ENCODE measurements at regions not wholly inside any gene's neighbourhood (a gene's known extent, or its start where the extent isn't known, plus 50 kb on each side); places are given as distances from the start of the nearest gene placed in this dataset.
A peak's percentile ranks its signal among the peaks of the same experiment; 100 is the strongest.
"Not testable (repeated sequence)": the region's sequence is repeated elsewhere in the genome, so short reads cannot be mapped to it uniquely, and the experiment has no call there.

GRCh38 chr18:22067109-22067508 lies 102.3 kb upstream of the GATA6 start:
- no peak for FAIRE-seq
- no peak for DNase-seq (ENCODE audit: insufficient read length, low spot score)

DNA sequence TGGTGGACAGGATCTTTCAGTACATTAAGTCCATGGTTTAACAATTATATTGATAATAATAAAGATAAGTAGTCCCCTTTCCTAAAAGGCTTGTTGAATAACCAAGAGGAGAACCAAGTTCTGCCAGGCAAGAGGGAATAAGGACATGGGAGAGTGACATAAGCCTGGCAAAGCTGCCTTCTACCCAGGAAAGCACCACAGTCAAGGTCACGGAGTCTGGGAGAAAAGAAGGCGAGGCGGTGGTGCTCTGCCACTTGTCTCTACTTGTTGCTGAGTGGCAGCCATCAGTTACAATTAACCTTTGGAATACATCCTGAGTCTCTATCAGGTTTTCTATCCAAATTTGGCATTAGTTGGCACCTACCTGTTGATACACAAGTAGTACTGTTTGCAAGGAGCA lies 101.7 kb upstream of the GATA6 start:
- DNase-seq (ENCODE audit: insufficient read length, low spot score): no peak
- FAIRE-seq: no peak

GRCh38 chr18:22068784-22069183 lies 100.6 kb upstream of the GATA6 start:
- DNase-seq (ENCODE audit: insufficient read length, low spot score); FAIRE-seq: not testable (repeated sequence)

DNA sequence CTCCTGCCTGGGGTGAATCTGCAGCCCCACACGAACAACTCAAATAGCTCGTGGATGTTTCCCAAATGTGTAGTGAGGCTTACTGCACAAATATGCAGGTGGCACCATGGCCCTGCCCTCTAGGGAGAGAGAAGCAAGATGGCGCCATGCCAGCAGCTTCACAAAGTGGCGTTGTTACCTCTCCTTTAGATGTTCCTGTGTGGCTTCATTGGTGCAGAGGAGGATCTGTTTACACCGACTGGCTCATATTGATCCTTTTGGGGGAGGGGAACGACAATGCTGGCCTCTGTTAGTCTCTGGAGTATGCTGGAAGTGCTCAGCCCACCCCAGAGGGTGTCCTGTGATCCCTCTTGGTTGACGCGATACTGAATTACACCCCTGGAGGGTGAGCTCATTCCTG lies 99.5 kb upstream of the GATA6 start:
- no peak for DNase-seq (ENCODE audit: insufficient read length, low spot score)
- FAIRE-seq: no peak

DNA sequence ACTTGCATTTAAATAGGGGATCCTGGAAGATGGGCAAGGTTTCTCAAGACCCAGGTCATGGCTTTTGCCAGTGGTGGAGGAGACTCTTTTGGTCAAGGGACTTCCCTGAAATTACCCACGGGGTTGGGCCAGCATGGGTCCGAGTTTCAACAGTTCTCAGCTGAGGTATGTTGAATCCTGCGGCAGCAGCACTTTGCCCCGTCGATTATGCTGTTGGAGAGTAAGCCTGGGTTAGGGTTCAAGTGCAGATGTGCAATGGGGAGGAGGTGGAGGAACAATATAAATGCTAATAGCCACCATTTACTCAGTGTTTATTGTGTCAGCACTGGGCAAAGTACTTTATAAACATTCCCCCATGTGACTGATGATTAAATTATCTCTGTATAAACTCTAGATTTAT lies 96.0 kb upstream of the GATA6 start:
- DNase-seq (ENCODE audit: insufficient read length, low spot score) (no peak), FAIRE-seq (no peak)

DNA sequence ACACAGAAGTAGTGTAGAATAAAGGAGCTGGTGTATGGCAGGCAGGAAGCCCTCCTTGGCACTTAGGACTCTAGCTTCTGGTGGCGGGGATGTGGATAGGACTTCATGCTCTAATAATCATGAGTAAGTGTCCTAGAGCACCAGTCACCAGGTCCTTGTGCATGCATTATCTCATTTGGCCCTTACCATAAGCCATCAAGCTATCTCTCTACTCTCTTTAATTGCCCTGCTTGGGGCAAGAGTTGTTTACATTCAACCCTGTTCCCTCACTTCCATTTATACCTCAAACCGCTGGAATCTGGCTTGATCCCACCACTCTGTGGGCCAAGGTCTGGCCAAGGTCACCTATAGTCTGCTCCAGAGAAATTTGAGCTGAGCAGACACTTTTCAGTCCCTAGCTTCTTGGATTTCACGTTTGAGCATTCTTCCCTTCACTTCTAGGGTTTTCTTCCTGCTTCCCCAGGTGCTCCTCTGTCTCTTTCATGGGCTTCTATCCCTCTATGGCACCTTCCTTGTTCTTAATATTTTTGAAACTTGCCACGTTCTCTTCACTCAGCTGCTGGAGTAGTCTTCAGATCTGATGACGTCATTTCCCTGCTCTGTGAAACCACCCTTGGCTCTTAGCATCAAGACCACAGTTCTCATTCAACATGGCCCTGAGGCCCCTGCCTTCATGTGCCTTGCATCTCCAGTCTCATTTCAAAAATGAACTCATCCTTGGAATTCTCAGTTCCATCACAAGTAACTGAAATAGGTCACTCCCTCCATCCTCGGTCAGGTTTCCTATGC lies 94.9 kb upstream of the GATA6 start:
- no peak for DNase-seq (ENCODE audit: insufficient read length, low spot score)
- no peak for FAIRE-seq

GRCh38 chr18:22080035-22080434 lies 89.4 kb upstream of the GATA6 start:
- no peak for DNase-seq (ENCODE audit: insufficient read length, low spot score)
- FAIRE-seq: no peak

GRCh38 chr18:22082408-22082807 lies 87.0 kb upstream of the GATA6 start:
- DNase-seq (ENCODE audit: insufficient read length, low spot score) (no peak), FAIRE-seq (no peak)

- DNase-seq (ENCODE audit: insufficient read length, low spot score) (no peak), FAIRE-seq (no peak)
These were observed 84.8 kb upstream of the GATA6 start for GRCh38 chr18:22084547-22084946.

GRCh38 chr18:22086973-22087372 lies 82.4 kb upstream of the GATA6 start:
- DNase-seq (ENCODE audit: insufficient read length, low spot score): no peak
- no peak for FAIRE-seq

GRCh38 chr18:22088029-22088428 lies 81.4 kb upstream of the GATA6 start:
- DNase-seq (ENCODE audit: insufficient read length, low spot score) (no peak), FAIRE-seq (no peak)

- no peak for FAIRE-seq
- DNase-seq (ENCODE audit: insufficient read length, low spot score): no peak
These were observed 80.3 kb upstream of the GATA6 start for GRCh38 chr18:22088996-22089640.

GRCh38 chr18:22091341-22091740 lies 78.0 kb upstream of the GATA6 start:
- DNase-seq (ENCODE audit: insufficient read length, low spot score) (no peak), FAIRE-seq (no peak)

DNA sequence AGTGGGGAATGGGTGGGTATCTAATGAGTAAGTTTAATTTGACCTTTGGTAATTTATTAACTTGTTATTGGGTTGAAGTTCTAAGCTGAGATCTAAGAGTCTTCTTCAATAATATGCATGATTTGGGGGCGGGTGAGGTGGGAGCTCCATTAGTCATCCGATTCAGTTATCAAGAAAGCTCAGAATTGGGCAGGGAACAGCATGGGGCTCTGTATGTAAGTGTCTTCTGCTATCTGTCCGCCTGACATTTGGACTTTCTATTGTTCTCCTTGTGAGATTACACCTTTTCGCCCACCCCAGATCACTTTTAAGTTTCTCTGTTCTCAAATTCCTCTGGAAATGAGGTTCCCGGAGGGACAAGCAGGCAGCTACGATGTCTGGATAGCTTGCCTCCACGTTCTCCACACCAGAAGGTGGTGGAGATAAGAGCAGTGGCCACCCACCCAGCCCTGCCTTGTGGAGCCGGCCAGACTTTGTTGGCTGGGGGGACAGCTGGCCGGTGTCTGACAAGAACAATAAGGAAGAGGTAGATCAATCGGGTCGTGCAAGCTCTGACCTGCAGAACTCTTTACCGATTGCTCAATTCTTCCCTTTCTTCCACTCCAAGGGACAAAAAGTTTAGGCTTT lies 75.5 kb upstream of the GATA6 start:
- no peak for DNase-seq (ENCODE audit: insufficient read length, low spot score)
- no peak for FAIRE-seq

DNA sequence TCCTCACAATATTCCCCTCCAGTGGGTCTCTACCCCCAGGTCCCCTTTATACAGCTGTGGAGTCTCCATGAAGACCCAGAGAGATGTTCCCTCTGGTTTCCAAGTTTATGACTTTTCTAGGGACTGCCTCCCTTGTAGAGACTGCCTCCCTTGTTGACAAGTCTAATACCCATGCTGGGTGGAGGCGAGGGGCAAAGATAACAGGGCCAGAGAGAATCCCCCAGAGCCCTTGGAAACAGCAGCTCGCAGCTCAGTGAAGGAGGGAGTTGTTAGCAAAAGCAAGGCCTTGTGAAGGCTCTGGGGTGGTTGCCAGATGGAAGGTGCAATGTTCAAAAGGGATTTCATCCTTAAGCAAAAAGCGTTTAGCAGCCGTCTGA lies 75.0 kb upstream of the GATA6 start:
- FAIRE-seq (no peak), DNase-seq (ENCODE audit: insufficient read length, low spot score) (no peak)

DNA sequence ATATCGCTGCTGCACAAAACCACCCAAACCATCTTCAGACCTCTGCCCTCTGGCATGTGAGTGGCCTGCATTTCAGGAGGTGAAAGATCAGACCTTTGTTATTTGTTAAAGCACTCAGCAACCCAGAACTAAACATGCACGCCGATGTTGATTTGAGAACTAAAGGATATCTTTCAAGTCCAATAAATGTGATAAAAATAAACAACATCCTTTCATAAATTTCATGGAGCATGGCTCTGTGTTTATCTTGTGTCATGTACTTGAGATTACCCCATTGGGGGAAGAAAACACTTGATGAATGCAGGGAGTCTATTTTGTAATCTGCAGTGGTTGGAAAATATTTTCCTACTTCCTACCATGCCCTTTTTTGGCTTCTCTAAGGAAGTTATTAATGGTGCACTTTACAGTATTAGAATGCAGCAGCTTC lies 70.8 kb upstream of the GATA6 start:
- no peak for FAIRE-seq
- no peak for DNase-seq (ENCODE audit: insufficient read length, low spot score)

- DNase-seq (ENCODE audit: insufficient read length, low spot score): no peak
- no peak for FAIRE-seq
These were observed 69.5 kb upstream of the GATA6 start for GRCh38 chr18:22099925-22100324.

DNA sequence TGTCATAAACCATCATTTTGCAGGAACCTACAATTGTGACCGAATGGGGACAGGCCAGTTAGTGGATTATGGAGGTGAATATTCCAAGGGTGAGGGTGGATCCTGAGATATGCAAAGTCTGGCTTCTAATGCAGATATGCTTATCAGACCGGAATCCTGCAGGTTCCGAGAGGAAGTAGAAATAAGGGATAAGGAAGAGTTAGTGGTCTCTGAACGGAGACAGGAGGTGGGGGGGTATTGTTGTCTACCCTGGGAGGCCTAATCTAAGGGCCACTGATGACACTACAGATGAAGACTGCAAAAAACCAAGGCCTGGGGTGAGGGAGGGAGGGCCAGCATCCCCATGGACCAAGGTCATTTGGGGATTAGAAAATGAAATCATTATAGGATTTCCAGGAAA lies 67.7 kb upstream of the GATA6 start:
- DNase-seq (ENCODE audit: insufficient read length, low spot score) (no peak), FAIRE-seq (no peak)

DNA sequence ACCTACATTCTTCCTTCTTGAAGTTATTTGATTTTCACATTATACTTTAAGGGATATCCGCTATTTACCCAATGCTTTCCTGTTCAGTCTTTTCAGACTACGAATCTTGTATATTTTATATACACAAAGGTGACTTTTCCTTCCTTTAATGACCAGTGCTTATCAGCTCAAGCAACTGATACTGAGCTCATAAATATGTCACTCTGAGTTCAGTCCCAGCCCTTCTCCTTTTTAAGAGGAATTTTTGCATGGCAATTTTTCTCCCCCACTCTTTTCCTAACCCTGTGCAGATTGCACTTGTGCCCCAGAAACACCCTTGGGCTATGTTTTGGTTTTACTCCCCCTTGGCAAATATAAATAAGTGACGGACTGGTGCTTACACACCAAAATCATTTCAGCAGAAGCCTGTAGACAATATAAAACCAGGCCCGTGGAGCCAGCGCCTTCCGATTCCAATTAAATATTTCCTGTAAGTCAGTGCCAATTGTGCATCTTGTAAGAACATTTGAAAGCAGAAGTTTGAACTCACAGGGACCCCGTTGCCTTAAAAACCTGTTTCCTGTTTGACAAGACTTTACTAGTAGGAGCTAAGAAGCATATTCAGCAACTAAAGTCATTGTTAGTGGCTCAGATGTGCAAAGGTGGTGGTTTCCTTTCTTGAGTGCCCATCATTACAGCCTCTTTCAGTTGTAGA lies 66.3 kb upstream of the GATA6 start:
- no peak for DNase-seq (ENCODE audit: insufficient read length, low spot score)
- no peak for FAIRE-seq

DNA sequence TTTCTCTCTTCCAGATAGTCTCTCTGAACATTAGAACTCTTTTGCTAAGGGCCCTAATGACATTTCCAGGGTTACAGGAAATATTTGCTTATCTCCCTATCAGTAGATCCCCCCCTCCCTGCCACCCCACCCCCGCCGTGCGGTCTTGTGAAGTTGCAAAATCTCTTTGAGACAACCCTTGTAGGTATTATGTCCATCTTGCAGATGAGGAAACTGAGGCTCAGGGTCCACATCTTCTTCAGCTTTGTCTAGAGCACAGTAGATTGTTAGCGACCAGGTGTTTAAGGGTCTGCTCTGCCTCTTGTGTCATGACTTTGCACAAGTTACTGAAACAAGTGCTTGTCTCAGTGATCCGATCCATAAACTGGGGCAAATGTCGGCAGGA lies 65.8 kb upstream of the GATA6 start:
- no peak for FAIRE-seq
- DNase-seq (ENCODE audit: insufficient read length, low spot score): no peak

- peak; percentile 4 for FAIRE-seq
- no peak for DNase-seq (ENCODE audit: insufficient read length, low spot score)
These were observed 62.7 kb upstream of the GATA6 start for GRCh38 chr18:22106536-22107292.

All from HTR-8/SVneo (cell line).